GM12874 (cell line): ENCODE measurements at regions not wholly inside any gene's neighbourhood (a gene's known extent, or its start where the extent isn't known, plus 50 kb on each side); places are given as distances from the start of the nearest gene placed in this dataset.

Source experiments
- TF ChIP-seq, protein P1 (sequence below): IDR thresholded peaks from 2 replicates; pipeline ENCODE4 v1.5.1; 2011; ENCODE audit warnings: low read depth, mild to moderate bottlenecking, control low read depth, low read length, moderate library complexity; ENCODE audit not compliant: insufficient read depth

DNA sequence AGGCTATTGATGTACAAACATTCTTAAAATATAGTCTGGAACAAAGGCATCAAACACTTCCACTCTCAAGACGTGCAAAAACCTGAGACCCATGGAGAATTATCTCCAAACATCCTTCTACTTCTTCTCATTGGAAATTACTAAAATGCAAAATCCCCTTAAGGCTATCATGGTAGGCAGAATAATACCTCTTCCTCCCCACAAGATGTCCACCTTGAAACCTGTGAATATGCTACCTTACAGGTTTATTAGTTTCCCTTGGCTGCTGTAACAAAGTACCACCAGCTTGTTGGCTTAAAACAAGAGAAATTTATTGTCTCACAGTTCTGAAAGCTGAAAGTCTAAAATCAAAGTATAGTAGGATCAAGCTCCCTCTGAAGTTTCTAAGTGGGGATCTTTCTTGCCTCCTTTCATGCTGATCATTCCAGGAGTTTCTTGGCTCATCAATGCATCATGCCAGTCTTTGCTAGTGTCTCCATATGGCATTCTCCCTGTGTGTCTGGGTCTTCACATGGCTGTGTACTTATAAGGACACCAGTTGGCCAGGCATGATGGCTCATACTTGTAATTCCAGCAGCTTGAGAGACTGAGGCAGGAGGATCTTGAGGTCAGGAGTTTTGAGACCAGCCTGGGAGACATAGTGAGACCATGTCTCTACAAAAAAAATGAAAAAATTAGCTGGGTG lies 163.7 kb upstream of the NCK2 start:
- TF ChIP-seq, protein P1, sequence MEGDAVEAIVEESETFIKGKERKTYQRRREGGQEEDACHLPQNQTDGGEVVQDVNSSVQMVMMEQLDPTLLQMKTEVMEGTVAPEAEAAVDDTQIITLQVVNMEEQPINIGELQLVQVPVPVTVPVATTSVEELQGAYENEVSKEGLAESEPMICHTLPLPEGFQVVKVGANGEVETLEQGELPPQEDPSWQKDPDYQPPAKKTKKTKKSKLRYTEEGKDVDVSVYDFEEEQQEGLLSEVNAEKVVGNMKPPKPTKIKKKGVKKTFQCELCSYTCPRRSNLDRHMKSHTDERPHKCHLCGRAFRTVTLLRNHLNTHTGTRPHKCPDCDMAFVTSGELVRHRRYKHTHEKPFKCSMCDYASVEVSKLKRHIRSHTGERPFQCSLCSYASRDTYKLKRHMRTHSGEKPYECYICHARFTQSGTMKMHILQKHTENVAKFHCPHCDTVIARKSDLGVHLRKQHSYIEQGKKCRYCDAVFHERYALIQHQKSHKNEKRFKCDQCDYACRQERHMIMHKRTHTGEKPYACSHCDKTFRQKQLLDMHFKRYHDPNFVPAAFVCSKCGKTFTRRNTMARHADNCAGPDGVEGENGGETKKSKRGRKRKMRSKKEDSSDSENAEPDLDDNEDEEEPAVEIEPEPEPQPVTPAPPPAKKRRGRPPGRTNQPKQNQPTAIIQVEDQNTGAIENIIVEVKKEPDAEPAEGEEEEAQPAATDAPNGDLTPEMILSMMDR = no peak

DNA sequence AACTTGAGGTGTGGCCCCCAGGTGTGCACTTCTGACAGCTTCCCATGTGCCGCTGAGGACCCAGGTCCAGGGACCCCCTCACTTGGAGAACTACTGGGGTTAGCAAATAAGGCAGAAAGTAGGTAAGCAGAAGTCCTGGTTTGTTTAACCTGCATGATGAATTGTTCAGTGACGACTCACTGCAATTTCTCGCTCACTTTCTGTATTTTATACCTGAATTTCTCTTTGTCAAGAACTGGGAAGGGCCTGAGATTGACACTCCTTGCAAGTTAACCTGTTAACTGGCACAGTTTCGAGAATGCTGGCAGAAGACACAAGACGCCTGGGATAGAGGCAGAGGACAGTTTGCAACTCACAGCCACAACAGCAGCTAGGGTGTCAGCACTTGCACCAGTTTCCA lies 164.5 kb upstream of the NCK2 start:
- TF ChIP-seq, protein P1 = no peak

DNA sequence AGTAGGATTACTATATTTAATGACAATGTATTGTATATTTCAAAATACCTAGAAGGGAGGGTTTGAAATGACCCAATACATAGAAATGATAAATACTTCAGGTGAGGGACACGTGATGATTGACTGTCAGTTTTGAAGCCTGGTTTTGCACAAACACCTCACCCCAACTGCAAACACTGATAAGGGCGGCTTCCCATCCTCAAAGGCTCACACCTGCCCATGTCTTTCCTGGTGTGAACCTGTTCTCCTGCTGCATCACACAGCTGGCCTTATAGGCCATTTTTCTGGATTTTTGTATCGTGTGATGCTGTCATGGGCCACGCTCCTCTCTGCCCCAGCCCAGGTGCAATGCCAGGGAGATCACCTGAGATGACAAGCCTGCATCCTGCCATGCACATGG lies 166.5 kb upstream of the NCK2 start:
- TF ChIP-seq, protein P1 = no peak

DNA sequence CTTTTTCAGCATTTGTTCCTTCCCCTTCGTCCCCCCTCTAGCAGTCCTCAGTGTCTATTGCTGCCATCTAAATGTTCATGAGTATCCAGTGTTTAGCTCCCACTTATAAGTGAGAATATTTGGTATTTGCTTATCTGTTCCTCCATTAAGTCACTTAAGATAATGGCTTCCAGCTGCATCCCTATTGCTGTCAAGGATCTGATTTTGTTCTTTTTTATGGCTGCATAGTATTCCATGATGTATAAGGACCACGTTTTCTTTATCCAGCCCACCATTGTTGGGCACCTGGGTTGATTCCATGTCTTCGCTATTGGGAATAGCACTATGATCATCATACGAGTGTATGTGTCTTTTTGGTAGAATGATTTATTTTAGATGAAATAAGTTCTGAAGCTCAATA lies 166.9 kb upstream of the NCK2 start:
- TF ChIP-seq, protein P1 = no peak

DNA sequence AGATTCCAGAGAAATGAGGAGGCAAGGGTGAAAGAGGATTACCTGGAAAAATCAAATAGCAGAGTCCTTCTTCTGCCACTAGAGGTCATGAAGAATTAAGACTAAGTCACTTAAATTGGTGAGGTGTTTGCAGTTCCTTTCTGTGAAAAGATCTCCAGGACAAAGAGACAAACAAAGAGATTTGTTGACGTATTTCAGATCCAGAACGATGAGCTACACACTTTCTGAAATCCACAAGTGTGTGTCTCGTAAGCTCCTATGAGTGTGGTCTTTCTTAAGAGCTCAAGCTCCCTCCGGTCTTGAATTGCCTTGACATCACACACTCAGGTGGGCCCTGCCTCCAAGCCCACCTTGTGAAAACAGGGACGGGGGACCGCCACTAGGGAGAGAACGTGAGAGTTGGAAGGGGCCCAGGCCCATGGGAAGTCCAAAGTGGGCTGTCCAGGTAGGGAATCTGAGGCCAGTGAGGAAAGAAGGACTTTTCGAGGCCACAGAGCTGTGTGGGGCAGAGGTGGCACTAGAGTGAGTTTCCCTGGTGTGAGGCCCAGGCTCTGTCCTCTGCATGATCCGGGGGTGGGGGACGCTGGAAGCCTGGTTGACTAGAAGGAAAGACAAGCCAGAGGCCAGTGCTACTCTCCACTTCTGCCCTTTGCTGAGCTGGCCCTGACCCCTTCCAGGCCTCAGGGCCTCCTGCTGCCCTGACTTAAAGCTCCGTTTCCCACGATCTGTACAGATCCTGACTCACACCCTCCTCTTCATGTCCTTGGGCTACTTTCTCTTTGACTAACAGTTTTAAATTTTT lies 168.1 kb upstream of the NCK2 start:
- TF ChIP-seq, protein P1 = peak; percentile 31

DNA sequence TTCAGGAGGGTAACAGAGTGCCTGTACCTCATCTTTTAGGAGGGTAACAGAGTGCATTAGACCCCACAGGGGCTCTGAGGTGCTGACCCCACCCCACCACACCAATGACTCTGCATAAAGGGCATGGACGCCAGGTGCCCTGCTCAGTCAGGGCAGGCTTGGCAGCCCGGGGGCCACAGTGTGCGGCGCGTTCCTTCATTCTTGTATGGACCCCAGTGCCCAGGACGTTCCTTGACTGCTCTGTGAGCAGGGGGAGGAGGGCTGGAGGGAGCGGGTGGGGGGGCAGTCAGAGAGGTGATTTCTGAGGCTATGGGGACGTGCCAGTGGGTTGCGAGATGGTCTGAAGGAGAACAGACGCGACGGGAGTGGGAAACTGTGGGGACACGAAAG lies 168.7 kb upstream of the NCK2 start:
- TF ChIP-seq, protein P1 = no peak

DNA sequence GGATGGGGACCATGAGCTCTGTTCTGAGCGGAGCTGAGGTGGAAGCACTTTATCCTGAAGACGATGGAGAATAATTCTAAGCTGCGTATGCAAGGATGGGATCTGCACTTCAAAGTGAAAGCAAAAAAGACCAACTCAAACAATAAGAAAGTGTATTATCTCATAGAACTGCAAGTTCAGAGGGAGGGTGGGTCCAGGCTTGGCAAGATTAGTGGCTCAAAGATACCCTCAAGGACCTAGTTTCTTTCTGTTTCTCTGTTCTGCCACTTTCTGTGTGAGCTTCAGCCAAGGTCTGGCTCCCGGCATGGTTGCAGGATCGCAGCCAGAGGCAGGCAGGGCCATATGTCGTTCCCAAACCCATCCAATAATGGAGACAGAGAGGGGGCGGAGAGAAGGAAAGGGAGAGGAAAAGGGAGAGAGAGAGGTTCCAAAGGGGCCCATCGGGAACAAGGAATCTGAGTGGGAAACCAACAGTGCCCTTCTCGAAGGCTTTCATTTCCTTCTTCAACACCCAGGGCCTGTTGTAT lies 169.2 kb upstream of the NCK2 start:
- TF ChIP-seq, protein P1 = no peak
